Stimulated activated CD4-positive, alpha-beta T cell treated with anti-CD3 and anti-CD28 coated beads, Interleukin-4, amount 100 ng/mL, for 1 hour (primary cell): ENCODE measurements at regions not wholly inside any gene's neighbourhood (a gene's known extent, or its start where the extent isn't known, plus 50 kb on each side); places are given as distances from the start of the nearest gene placed in this dataset.

Experiments
- DNase-seq: peaks from one replicate; pipeline ENCODE4 v3.0.0-alpha.2; 2020

DNA sequence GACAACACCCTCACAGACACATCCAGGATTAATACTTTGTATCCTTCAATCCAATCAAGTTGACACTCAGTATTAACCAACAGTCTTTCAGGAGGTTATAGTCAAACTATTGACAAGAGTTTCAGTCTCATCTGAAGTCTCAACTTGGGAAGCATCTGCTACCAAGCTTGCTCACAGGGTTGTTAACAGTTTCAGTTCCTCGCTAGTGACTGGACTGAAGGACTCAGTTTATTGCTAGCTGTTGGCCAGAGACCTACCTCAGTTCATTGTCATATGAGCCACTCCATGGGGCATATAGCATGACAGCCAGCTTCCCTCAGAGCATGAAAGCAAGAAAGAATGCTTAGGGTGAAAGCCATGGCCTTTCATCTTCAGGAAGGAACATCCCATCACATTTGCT lies 228.6 kb downstream of the EPHA4 start:
- DNase-seq = no peak

DNA sequence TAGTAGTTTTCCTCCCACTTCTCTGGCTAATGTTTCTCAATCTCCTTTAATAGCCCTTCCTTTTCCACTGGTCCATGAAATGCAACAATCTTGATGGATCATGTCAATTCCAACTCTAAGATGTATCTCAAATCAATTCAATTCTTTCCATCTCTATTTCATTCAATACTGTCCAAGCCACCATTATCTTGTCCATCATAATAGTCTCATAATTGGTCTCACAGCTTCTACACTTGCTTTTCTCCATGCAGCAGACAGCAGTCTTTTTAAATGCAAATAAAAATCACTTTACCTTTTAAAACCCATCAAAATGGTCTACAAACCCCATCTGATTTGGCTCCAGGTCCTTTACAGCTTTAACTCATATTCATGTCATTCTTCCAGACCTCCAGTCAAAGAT lies 226.6 kb downstream of the EPHA4 start:
- DNase-seq = no peak

DNA sequence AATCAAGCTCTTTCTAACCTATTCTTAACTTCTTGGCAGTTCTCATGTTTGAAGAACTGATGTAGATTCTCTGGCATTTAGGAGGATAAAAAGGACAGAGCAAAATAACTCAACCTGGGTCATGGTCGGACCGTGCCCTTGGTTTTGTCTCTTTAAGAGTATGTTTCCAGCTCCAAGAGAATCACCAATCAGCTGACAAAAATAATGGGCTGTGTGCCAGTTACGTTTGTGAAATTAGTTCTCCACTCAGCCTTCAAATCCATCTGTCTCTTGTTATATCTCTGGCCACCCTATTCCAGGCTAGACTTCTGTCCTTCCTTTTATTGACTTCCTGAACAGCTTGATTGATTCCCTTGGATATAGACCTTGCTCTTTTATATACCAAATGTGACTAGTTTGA lies 225.7 kb downstream of the EPHA4 start:
- no peak for DNase-seq

DNA sequence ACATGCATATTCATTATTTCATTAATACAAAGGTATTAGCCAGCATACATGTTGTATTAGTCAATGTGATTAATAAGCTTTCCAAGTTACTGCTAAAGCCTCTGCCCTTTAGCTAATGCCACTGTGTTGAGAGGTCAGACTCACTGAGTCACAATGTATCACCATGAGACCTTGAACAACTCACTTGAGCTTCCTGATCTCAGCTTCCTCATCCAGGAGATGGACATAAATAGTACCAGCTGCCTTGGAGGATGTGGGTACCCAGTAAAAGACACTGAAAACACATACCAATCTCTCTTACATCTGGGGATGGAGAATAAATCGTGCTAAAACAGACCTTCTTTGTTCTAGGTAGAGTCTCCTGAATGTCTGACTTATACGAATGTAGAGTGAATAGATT lies 224.6 kb downstream of the EPHA4 start:
- no peak for DNase-seq

DNA sequence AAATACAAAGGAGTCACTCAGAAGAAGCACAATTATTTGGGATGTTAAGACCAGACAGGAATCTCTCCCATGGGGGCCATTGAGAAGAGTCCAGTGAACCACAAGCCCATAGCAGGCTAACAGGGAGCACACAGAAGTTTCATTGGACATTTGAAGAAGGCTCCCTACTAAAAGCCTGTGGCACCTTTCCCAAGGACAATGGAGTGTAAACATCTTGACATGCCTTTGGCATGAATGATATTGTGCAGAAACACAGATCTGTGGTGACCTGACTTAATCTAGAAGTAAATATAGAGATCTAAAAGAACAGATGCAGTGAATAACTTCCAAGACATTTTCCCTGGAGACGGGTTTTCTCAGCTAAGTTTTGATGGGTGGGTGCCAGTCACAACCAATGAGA lies 221.5 kb downstream of the EPHA4 start:
- no peak for DNase-seq

DNA sequence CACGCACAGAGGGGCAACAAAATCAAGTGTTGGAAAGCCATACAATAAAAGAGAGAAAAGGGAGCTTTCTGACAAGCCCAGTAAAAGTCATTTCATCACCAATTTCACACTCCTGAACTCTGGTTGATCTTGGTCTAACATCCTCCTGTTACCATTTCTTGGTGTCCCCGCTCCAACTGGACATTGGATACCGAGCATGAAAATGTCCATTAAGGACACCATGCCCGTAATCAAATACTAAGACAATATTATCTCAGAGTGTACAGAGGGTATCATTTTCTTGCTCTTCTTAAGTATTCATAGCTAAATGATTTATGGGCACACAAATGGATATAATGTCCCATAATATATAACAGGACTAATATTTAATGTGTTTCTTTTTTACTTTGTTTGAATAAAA lies 218.9 kb downstream of the EPHA4 start:
- no peak for DNase-seq

DNA sequence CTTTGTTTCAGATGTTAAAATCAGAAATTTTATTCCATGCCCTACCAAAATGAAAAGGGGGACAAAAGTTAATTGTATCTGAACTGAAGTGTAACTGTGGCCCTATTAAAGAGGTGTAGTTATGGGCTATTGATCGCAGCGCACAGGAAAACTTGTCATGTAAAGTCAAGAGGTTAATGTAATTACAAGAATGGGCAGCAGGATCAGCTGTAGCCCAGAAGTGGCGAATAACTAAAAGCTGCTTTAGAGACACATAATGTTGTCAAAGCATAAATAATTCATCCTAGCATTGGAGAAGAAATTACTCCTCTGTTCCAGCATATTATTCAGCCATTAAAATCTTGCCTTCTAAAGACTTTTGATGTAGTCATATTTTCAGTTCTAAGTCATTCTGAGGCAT lies 211.8 kb downstream of the EPHA4 start:
- no peak for DNase-seq

DNA sequence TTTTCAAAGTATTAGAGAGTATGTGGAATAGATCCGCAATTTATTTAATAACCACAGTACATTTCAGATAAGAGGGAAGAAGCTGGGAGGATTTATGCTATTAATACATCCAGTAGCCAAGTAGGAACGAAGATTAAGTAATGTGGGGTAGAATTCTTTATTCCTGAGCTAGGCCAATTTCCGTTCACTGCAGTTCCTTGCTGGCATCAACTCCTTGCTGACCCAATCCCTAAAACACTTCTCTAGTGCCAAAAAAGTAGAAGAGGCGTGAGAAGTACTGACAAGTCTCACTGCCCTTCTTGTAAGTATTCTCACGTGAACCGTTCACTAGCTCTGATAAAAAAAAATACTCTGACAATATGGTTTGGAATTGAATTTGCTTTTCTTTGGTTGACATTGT lies 211.4 kb downstream of the EPHA4 start:
- no peak for DNase-seq

DNA sequence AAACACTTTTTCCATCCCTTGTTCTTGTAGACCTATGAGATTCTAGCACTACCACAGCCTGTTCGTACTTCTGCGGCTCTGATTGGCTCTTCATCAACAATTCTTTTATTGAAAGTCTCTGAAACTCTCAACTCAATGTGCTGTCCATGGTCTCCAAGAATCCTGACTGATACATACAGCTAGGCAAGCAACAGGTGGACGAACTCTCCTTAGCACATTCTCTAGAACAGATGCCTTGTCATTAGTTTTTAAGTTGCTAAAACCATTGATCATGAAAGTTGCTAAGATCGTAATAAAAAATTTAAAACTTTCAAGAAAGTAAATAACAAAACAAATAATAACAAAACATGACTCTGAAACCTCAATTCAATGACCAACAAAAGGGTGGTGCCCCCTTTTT lies 210.5 kb downstream of the EPHA4 start:
- DNase-seq = no peak

DNA sequence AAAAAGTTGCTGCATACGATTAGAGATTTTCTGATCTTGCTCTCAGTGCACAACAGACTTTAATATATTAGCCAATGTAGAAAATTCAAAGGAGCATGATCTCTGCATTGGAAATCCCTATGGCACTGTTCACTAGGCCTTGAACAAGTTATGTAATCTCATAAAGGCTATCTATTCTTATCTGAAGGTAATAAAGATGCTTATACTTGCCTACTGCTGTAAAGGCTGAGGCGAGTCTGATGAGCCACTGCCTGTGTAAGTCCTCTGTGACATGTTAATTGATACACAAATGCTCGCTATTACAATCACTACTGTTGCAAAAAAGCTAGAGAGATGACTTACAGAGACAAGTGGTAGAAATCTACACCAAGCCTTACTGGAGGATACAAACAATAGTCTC lies 207.4 kb downstream of the EPHA4 start:
- DNase-seq = no peak
